Right atrium auricular region (tissue), 2 donors: ENCODE measurements at regions not wholly inside any gene's neighbourhood (a gene's known extent, or its start where the extent isn't known, plus 50 kb on each side); places are given as distances from the start of the nearest gene placed in this dataset.

ENCODE experiments used
- DNase-seq: peaks from one replicate; pipeline ENCODE4 v3.0.0-alpha.2; 2019; ENCODE audit warnings: low spot score
- H3K27ac ChIP-seq, 2 donors: fragments of 200-600 bp; sonication (generic); 1 replicate in 1 of 2; 2 replicates in 1 of 2; pipeline ENCODE4 v1.5.1; 2016 to 2019
- H3K27me3 ChIP-seq, 2 donors: fragments of 200-600 bp; sonication (generic); one replicate each; pipeline versions ENCODE4 v1.5.1 to v1.6.0; 2017 to 2019
- H3K36me3 ChIP-seq: fragments of 200-600 bp; sonication (generic); one replicate; pipeline ENCODE4 v1.5.1; 2016
- H3K4me1 ChIP-seq, 2 donors: fragments of 200-600 bp; sonication (generic); one replicate each; pipeline versions ENCODE4 v1.5.1 to v1.6.0; 2017 to 2019
- H3K4me3 ChIP-seq, 2 donors: fragments of 200-600 bp; sonication (generic); 1 replicate in 1 of 2; 2 replicates in 1 of 2; pipeline ENCODE4 v1.5.1; 2017 to 2019; ENCODE audit warnings: mild to moderate bottlenecking in 1 of 2, moderate library complexity in 1 of 2
- H3K9me3 ChIP-seq, 2 donors: fragments of 200-600 bp; sonication (generic); one replicate each; pipeline ENCODE4 v1.5.1; 2019
- TF ChIP-seq, protein P1 (sequence below), 2 donors: fragments of 200-600 bp; sonication (generic); IDR thresholded peaks; one replicate each; pipeline ENCODE4 v1.5.1; 2019; ENCODE audit warnings: antibody characterized with exemption in 2 of 2

- no peak for DNase-seq
- TF ChIP-seq, protein P1, sequence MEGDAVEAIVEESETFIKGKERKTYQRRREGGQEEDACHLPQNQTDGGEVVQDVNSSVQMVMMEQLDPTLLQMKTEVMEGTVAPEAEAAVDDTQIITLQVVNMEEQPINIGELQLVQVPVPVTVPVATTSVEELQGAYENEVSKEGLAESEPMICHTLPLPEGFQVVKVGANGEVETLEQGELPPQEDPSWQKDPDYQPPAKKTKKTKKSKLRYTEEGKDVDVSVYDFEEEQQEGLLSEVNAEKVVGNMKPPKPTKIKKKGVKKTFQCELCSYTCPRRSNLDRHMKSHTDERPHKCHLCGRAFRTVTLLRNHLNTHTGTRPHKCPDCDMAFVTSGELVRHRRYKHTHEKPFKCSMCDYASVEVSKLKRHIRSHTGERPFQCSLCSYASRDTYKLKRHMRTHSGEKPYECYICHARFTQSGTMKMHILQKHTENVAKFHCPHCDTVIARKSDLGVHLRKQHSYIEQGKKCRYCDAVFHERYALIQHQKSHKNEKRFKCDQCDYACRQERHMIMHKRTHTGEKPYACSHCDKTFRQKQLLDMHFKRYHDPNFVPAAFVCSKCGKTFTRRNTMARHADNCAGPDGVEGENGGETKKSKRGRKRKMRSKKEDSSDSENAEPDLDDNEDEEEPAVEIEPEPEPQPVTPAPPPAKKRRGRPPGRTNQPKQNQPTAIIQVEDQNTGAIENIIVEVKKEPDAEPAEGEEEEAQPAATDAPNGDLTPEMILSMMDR (IDR thresholded peaks at IDR 0.05): no peak
These were observed 78.1 kb upstream of the YWHAQ start for GRCh38 chr2:9708683-9709538.

DNA sequence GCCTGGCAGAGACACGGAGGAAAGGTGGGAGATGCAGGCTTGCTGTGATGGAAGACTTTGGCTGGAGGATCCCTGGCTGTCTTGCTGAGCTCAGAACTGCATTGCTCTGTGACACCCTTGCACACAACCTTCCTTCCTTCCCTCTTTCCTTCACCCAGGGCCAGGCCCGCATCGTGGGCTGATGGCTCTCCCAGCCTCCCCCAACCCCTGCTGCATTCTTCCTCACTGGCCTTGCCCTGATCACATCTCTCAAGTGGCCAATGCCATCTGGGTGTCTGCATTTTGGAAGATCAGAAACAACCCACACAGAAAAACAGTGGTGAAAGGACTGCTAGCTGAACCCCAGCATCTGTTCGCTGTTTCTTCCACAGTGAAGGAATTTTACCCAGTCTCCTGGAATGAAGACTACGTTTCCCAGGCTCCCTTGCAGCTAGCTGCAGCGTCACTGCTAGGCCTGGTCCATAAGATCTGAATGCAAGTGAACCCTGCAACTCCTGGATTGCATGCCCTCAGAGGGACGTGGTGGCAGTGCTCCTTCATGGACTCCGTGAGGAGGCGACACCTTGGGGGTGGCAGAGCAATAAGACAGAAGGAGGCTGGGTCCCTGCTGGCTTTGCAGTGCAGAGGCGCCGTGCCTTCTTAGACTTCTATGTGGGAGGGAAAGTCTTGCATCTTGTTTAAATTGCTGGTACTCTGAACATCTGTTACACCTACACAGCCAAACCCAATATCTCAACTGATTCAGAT lies 78.9 kb upstream of the YWHAQ start:
- no peak for DNase-seq
- Histone ChIP-seq H3K4me3 (no peak overlapping the region), H3K9me3 (no peaks in the 10 kb centered on the region), H3K4me1 (peaks cover 0 to 12% of the 10 kb centered on the region in 2 donors), H3K36me3 (no peaks in the 10 kb centered on the region), H3K27ac (no peak overlapping the region), H3K27me3 (no peaks in the 10 kb centered on the region)
- TF ChIP-seq, protein P1 (IDR thresholded peaks at IDR 0.05): no peak

More at GRCh38 chr2:9708683-9709538, 78.1 kb upstream of the YWHAQ start:
- Histone ChIP-seq H3K27ac (no peak overlapping the region), H3K27me3 (no peaks in the 10 kb centered on the region), H3K36me3 (no peaks in the 10 kb centered on the region), H3K4me3 (no peak overlapping the region), H3K9me3 (no peaks in the 10 kb centered on the region), H3K4me1 (peaks cover 0 to 7% of the 10 kb centered on the region in 2 donors)

DNA sequence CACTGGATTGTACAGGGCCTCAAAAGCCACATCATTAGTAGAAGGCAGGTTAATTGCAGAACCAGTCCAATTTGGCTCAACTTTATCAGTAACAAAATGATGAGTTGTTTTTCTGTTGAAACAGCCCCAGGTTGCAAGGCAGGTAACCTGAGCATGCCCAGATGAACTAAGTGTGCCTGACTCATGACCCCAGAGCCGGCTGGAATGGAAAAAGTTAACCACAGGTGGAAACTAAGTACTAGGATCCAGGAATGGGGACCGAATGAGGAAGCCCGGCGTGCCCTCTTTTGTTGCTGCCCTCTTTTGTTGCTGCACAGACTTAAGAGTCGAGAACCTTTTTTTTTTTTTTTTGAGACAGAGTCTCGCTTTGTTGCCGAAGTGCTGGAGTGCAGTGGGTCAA lies 79.5 kb upstream of the YWHAQ start:
- no peak overlapping the region for H3K27ac ChIP-seq
- H3K9me3 ChIP-seq: no peaks in the 10 kb centered on the region
- H3K4me3 ChIP-seq: no peak overlapping the region
- H3K27me3 ChIP-seq: no peaks in the 10 kb centered on the region
- no peaks in the 10 kb centered on the region for H3K36me3 ChIP-seq
- no peak for DNase-seq
- peaks cover 0 to 15% of the 10 kb centered on the region in 2 donors for H3K4me1 ChIP-seq
- TF ChIP-seq, protein P1 (IDR thresholded peaks at IDR 0.05): no peak

- H3K4me1 ChIP-seq: peaks cover 0 to 23% of the 10 kb centered on the region in 2 donors
- peak; percentile 68 for DNase-seq
- no peaks in the 10 kb centered on the region for H3K9me3 ChIP-seq
- TF ChIP-seq, protein P1 (IDR thresholded peaks at IDR 0.05): no peak
- no peaks in the 10 kb centered on the region for H3K36me3 ChIP-seq
- no peak overlapping the region for H3K4me3 ChIP-seq
- no peaks in the 10 kb centered on the region for H3K27me3 ChIP-seq
- peak overlapping the region; percentile 18 to 41 for H3K27ac ChIP-seq
These were observed 81.5 kb upstream of the YWHAQ start for GRCh38 chr2:9712263-9712662.

DNA sequence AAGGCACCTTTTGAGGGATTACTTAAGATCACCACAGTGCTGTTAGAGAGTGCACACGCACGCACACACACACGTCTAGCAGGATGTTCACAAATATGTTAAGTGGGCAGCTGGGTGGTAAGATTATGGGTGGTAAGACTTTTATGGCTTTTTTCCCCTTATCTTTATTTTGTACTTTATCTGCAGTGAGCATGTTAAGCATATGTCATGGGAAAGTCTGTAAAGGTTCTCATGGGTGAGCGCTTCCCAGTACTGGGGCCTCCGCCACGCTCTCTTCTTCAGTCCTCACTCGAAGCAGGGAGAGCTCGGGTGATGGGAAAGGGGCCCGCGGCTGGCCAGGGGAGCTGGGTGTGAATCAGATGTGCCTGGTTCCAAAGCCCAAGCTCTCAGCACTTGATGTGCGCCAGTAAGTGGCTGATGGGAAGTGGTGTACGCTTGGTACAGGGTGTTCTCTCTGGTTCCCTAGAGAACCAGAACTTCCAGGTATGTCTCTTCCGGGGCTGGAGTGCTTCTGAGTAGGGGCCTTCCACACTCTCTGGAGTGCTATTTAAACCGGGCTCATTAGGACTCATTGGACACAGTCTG lies 83.9 kb upstream of the YWHAQ start:
- Histone ChIP-seq H3K36me3 (no peaks in the 10 kb centered on the region), H3K27me3 (no peaks in the 10 kb centered on the region), H3K4me1 (peaks cover 0 to 23% of the 10 kb centered on the region in 2 donors), H3K4me3 (no peak overlapping the region), H3K9me3 (no peaks in the 10 kb centered on the region), H3K27ac (peak overlapping the region; percentile 52 to 82)
- TF ChIP-seq, protein P1 (IDR thresholded peaks at IDR 0.05): no peak
- DNase-seq: no peak
